ENCODE measurements at regions not wholly inside any gene's neighbourhood (a gene's known extent, or its start where the extent isn't known, plus 50 kb on each side); places are given as distances from the start of the nearest gene placed in this dataset.

- Histone ChIP-seq H2AFZ (ENCODE audit: low read depth, low read length) (no peak overlapping the region), H3K9me2 (ENCODE audit: insufficient read depth, low read length) (no peaks in the 10 kb centered on the region), H3K9ac (ENCODE audit: low read length) (no peak overlapping the region), H4K20me1 (ENCODE audit: insufficient read depth) (no peaks in the 10 kb centered on the region), H3F3A (ENCODE audit: insufficient read depth, low read length, poor library complexity, severe bottlenecking) (no peaks in the 10 kb centered on the region), H3K79me2 (replicated peaks; ENCODE audit: insufficient read depth, low read length) (no peaks in the 10 kb centered on the region), H3K9me3 (ENCODE audit: low read length) (no peaks in the 10 kb centered on the region), H3K4me3 (ENCODE audit: low read length) (no peak overlapping the region), H3K4me2 (ENCODE audit: low read length) (no peak overlapping the region), H3K27me3 (ENCODE audit: insufficient read depth, low read depth, low read length) (no peaks in the 10 kb centered on the region), H3K27ac (ENCODE audit: low read length) (no peak overlapping the region), H3K36me3 (ENCODE audit: insufficient read depth, low read length) (no peaks in the 10 kb centered on the region)
- no peak for TF ChIP-seq EZH2 (IDR thresholded peaks at IDR 0.05; ENCODE audit: borderline replicate concordance, insufficient read depth, low read length, poor library complexity, severe bottlenecking)
- TF ChIP-seq POLR2AphosphoS5 (IDR thresholded peaks at IDR 0.05): no peak
- no peak for TF ChIP-seq MXI1 (conservative IDR thresholded peaks at IDR 0.05; ENCODE audit: poor library complexity, severe bottlenecking)
- no peak for TF ChIP-seq CTCF (IDR thresholded peaks at IDR 0.05; ENCODE audit: poor library complexity, severe bottlenecking)
- no peak for TF ChIP-seq REST (IDR thresholded peaks at IDR 0.05; ENCODE audit: borderline replicate concordance)
- no peak for TF ChIP-seq TAF1 (IDR thresholded peaks at IDR 0.05; ENCODE audit: low read depth)
- no peak for TF ChIP-seq SMC3 (conservative IDR thresholded peaks at IDR 0.05; ENCODE audit: poor library complexity)
Measured at GRCh38 chr15:62432702-62433398, 267.8 kb upstream of the C2CD4B start.

- Histone ChIP-seq H3K9ac (ENCODE audit: low read length) (no peak overlapping the region), H3K9me2 (ENCODE audit: insufficient read depth, low read length) (no peaks in the 10 kb centered on the region), H3K79me2 (replicated peaks; ENCODE audit: insufficient read depth, low read length) (no peaks in the 10 kb centered on the region)
Measured at GRCh38 chr15:62436235-62436634, 271.1 kb upstream of the C2CD4B start.

More at GRCh38 chr15:62436235-62436634, 271.1 kb upstream of the C2CD4B start:
- no peaks in the 10 kb centered on the region for H3F3A ChIP-seq (ENCODE audit: insufficient read depth, low read length, poor library complexity, severe bottlenecking)
- no peak overlapping the region for H3K4me2 ChIP-seq (ENCODE audit: low read length)
- no peaks in the 10 kb centered on the region for H4K20me1 ChIP-seq (ENCODE audit: insufficient read depth)
- TF ChIP-seq RAD21 (conservative IDR thresholded peaks at IDR 0.05): no peak
- no peak for TF ChIP-seq CTCF (IDR thresholded peaks at IDR 0.05; ENCODE audit: poor library complexity, severe bottlenecking)
- TF ChIP-seq POLR2AphosphoS5 (IDR thresholded peaks at IDR 0.05): no peak
- no peak for TF ChIP-seq MXI1 (conservative IDR thresholded peaks at IDR 0.05; ENCODE audit: poor library complexity, severe bottlenecking)
- TF ChIP-seq REST (IDR thresholded peaks at IDR 0.05; ENCODE audit: borderline replicate concordance): no peak
- no peak for TF ChIP-seq EP300 (conservative IDR thresholded peaks at IDR 0.05; ENCODE audit: poor library complexity, severe bottlenecking)
- no peak for TF ChIP-seq TAF1 (IDR thresholded peaks at IDR 0.05; ENCODE audit: low read depth)
- TF ChIP-seq SMC3 (conservative IDR thresholded peaks at IDR 0.05; ENCODE audit: poor library complexity): no peak
- no peak overlapping the region for H3K27ac ChIP-seq (ENCODE audit: low read length)
- H3K27me3 ChIP-seq (ENCODE audit: insufficient read depth, low read depth, low read length): no peaks in the 10 kb centered on the region
- H3K9me3 ChIP-seq (ENCODE audit: low read length): no peaks in the 10 kb centered on the region
- no peaks in the 10 kb centered on the region for H3K36me3 ChIP-seq (ENCODE audit: insufficient read depth, low read length)
- no peak overlapping the region for H2AFZ ChIP-seq (ENCODE audit: low read depth, low read length)
- no peak overlapping the region for H3K4me3 ChIP-seq (ENCODE audit: low read length)
